Neural progenitor cell (in vitro differentiated cells): ENCODE measurements at regions not wholly inside any gene's neighbourhood (a gene's known extent, or its start where the extent isn't known, plus 50 kb on each side); places are given as distances from the start of the nearest gene placed in this dataset.

ENCODE experiments used
- CTCF ChIP-seq: fragments of 200-600 bp; sonication (generic); IDR thresholded peaks from 2 replicates; pipeline ENCODE4 v1.5.1; 2017; ENCODE audit warnings: antibody characterized with exemption, mild to moderate bottlenecking
- EZH2phosphoT487 ChIP-seq: fragments of 200-600 bp; sonication (generic); IDR thresholded peaks from 2 replicates; pipeline ENCODE4 v1.6.1; 2017; ENCODE audit warnings: antibody characterized with exemption

GRCh38 chr10:59011972-59012632, 164.3 kb upstream of the PHYHIPL start:
- TF ChIP-seq EZH2phosphoT487, result no peak
- TF ChIP-seq CTCF, result no peak
